Glomerular endothelial cell (primary cell): ENCODE measurements at regions not wholly inside any gene's neighbourhood (a gene's known extent, or its start where the extent isn't known, plus 50 kb on each side); places are given as distances from the start of the nearest gene placed in this dataset.

ENCODE experiments used
- DNase-seq: peaks from one replicate; pipeline ENCODE4 v3.0.0-alpha.2; 2011; ENCODE audit warnings: low read depth, low spot score; ENCODE audit errors: extremely low read depth

DNA sequence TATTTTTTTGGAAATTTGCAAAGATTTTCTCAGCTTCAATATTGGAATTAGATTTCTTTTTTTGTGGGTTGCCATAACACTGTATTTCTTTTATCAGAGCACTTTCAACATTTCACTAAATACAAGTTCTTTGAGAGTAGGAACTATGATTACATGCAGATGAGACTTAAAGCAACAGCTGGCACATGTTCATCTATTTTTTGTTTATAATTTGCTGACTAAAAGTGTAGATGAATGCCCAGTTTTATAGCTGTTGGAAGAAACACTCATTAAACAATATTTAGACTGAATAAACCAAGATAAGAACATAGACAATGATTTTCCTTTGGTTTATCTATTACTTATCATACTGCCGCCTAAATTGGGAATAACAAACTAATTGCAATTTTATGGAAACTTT lies 803.0 kb upstream of the KLHL1 start:
- DNase-seq, result no peak

DNA sequence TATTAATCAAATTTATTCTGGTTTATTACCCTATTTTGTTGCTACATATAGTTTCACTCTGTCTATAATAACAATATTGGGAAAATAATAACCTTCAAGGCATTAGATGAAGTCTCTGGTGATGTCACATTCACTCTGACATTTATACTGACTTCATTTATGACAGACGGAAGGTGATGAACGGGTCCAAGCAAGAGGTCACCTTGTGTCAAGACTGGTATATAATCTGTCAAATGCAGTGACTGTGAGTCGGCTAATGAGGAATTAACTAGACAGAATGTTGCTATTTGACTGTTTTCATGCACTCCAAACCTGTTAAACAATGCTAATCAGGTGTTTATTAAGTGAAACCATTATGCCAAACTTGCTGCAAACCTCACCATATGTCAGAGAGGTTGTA lies 800.5 kb upstream of the KLHL1 start:
- no peak for DNase-seq

DNA sequence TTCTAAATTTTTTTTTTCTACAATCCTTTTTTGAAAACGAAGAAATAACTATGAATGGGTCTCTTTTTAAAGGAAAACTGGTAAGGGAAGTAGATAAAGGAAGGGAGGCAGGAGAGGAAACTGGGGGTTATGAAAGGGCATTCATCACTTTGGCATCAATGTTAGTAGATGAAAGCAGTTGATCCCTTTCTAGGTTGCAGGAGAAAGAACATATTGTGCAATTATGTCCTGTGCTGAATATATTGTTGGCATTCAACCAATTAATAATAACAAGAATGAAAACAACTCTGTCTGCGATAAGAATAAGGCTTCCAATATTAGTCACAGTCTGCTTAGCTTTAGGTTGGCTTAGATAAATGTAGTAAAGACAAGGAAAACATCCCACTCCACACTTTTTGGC lies 796.8 kb upstream of the KLHL1 start:
- DNase-seq, result peak; percentile 44

DNA sequence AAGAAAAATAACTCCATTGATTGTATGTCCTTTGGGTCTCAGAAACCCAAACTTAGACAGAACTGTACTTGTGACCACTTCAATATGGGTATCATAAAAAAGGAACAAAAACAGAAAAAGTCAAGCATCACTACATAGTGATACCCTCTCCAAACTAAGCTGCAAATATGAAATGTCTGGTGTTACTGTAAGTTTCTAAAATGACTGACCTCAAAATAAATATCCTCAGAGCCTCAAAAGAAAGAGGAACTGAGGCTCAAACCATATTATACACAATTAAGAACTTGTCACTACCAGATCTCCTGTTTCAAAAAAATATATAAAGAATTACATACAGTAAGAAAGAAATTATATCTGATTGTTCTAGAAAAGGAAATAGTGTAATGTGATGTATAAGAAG lies 787.9 kb upstream of the KLHL1 start:
- DNase-seq, result no peak

DNA sequence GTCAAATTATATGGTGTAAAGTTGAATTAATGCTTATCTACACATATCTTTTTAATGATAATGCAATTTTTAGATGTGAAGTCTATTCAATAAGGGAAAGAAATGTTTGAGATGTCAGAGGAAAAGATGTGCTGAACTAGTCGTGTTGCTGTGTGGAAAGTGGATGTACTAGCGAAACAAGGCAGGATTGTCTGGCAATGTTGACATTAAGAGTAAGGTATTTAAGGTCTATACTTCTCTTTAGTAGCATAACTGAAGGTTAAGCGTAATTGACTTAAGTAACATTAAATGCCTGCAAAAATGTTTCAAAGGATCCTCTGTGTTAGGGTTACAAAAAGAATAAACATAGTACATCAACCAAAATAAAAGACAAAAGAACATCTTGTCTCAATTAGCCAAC lies 787.3 kb upstream of the KLHL1 start:
- no peak for DNase-seq

DNA sequence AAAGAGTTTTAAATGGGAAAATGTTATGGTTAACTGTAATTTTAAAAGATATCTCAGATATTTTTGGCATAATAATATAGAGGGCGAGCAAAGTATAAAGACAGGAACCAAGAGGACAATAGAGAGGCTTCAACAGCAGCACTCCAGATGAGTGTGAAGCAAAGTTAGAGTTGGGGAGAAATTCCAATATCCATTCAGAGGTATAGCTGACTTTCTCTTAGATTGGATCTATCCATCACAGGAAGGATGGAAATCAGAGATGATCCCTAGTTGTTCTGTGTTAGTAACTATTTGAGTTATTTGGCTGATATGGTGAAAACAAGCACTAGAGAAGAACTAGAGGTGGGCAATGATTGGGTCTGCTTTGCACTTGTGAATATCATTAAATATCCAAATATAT lies 786.0 kb upstream of the KLHL1 start:
- DNase-seq, result no peak

DNA sequence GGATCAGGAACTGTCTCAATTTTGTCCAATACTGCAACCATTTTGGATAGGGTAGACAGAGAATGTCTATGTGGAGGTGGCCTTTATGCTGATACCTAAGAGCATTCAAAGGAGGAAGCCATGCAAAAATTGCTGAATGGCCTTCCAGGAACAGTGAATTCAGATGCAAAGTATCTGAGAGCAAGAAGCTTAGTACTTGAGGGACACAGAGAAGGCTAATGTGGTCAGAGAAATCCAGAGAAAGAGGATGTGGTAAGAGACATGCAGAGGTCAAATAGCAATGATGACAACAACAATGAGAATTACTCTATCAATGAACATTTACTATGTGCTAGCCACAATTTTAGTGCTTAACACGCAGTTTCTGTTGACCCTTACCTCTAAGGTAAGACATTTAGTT lies 785.6 kb upstream of the KLHL1 start:
- no peak for DNase-seq

DNA sequence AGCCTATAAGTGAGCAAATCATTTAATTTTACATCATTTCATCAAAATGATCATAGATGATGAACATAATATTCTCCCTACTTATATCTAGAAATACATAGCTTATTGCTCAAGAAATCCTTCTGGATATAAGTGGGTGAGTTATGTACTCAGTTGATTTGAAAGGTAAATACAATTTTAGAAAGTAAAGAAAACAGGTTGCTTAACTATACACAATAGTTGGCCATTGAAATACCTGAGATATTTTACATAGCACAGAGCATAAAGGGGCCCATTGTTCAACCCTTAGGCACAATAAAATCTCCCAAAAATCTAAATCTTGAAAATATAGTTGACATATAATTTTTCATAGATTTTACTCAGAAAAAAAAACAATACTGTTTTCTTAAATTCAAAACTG lies 782.0 kb upstream of the KLHL1 start:
- no peak for DNase-seq

DNA sequence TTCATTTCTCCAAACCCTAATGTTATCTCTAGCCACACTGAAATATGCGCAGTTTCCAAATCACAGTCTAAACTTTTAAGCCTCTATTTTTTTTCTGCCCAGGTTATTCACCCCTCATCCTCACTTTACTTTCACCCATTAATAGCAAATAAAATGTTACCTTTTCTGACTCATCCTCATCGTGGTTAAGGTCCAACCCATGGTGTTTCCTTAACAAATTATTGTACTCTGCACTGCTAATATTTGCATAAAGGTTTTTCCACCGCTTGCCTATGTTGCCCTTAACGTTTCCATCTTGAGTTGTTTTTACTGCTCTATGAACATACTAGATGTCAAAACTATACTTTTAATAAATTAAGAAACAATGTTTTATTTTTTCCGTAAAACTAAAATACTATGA lies 780.9 kb upstream of the KLHL1 start:
- DNase-seq, result no peak

DNA sequence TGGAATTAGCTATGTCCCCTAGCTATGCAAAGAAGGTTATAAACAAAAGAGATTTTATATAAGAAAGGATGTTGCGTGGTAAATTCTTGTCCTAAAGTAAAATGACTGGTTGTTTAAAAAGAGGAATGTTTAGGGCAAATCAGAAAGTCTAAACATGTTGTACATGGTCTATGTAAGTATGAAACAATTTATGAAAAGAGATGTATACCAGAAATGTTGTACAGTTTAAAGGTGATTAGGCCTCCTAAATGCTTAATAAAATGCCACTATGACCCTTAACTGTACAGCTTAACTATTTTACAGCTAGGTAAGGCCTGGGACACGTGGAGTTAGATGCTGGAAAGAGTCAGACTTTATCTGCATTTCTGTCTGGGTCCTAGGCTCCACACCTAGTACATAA lies 775.9 kb upstream of the KLHL1 start:
- DNase-seq, result no peak

DNA sequence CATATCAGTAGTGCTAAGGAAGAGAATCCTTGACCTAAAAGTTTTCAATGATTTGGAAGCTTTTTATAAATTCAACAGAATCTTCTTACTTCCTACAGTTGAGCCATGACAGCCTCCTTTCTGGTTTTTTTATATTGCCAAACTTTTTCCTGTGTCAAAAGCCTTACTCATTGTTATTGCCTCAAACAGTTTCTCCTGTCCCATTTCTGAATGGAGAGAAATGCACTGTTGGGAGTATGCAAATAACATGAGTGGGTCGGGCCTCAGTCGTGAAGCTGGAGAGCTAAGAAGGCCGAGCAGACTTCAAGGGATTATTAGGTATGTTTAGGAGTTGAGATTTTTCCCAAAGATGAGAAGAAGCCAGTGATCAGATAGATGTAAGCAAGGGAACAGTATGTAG lies 766.4 kb upstream of the KLHL1 start:
- no peak for DNase-seq

DNA sequence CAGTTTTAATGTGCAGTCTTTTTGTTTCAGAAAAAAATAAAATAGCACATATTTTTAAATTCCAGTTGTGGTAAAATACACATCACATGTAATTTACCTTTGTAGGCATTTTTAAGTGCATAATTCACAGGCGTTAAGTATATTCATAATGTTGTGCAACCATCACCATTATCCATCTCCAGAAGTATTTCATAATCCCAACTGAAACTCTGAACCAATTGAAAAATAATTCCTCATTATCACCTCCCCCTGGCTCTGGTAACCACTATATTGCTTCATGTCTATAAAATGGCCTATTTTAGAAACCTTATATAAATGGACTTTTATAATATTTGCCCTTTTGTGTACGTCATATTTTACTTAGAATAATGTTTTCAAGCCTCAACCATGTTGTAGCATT lies 756.5 kb upstream of the KLHL1 start:
- DNase-seq, result no peak

DNA sequence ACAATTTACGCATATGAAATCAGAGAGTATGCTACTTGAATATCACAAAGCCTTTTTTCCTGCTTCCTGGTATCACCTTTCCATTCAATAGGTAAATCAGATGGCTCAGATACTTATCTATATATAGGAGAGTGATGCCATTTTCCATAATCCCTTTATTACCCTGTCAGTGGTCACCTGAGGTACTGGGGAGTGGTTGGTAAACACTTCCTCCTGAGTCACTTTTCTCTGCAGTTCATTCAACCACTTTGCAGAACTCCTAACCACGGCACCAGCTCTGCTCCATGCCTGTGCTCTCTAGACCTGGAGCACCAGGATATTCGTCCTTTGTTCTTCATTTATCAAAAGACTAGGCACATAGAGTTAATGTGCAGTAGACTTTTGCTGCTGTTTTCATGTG lies 748.5 kb upstream of the KLHL1 start:
- no peak for DNase-seq

DNA sequence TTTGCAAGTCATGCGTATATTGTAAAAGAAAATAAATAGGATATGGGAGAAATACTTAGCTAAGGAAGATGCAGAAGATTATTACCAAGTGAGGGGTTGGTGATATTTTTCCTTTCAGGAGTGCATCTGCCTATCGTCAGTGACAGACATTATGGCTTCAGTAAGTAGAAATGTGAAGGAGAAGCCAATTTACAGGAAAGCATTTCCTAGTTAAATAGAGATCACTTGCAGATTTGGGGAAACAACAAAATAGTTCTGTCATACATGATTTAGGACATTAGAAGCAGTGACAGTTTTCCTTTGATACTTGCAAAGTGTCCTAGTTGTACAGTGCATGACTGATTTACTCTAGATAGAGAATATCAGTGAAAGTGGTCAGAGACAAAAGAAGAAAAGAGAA lies 747.8 kb upstream of the KLHL1 start:
- DNase-seq, result no peak

DNA sequence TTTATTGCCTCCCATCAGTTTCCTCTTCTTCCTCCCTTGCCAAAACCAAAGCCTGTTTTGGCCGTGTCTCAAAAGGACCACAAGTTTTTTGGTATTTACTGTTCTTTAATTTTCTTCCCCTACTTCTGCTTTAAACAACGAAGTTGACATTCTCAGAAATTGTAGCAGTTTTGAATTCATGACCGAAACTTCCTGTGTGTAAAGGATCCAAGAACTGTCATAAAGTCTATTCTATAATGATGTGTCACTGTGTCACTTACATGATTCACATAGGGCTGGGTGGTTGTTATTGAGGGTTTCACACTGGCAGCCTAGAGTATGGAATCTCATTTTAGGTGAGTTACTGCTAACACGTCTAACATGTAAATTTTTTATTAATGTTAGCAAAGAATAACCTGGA lies 741.0 kb upstream of the KLHL1 start:
- DNase-seq, result no peak

DNA sequence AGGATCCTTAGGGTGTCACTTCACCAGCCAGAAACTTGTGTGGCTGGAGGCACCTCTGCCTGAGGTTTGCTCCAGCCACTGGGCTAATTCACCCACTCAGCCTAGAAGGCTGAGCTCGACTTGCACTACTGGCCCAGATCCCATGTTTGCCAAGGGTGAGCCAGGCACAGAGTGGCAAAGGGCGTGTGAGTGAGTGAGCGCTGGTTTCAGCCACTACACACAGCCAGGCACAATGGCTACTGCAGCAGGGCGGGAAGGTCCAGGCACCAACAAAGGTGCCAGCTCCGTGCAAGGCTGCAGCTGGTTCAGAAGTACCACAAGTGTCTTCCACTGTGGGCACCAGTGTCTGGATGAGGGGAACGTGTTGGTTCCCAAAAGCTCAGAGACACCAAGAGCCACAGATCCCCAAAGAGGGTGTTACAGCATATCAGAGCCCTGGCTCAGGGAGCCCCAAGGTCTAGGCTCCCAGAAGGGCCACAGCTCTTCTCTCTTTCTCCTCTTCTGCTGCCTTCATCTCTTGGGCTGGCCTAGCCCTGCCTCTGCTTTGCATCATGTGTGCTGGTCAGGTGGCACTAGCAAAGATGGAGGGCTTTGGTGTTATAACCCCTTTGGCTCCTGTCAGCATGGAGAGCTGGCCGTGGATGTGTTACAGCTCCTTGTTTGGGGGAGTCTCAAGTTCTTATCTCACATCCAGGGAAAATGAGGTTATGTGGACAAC lies 736.3 kb upstream of the KLHL1 start:
- DNase-seq, result no peak

DNA sequence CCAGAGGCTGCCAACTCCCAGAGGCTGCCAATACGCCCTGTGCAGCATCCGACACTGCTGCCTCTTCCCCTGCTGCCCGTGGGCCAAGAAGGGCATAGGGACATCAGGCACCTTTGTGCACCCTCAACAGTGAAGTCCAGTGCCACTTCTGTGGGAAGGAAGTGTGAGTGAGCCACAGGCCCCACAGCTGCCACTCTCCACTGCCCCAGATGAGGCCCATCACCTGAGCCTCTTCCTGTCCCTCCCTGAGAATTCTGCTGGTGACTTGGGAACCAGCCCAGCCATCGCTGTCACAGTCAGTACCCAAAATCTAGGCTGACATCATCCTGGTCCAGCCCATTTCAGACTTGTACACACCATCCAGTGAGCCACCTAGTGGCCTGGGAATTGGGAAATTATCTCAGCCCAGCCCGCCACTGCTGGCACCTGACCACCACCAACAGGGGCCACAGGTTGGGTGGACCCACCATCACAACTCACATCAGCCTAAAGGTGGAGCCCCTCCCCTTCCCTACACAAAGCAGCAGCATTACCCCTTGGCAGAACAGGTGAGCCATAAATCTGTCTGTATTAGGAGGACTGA lies 733.9 kb upstream of the KLHL1 start:
- no peak for DNase-seq

DNA sequence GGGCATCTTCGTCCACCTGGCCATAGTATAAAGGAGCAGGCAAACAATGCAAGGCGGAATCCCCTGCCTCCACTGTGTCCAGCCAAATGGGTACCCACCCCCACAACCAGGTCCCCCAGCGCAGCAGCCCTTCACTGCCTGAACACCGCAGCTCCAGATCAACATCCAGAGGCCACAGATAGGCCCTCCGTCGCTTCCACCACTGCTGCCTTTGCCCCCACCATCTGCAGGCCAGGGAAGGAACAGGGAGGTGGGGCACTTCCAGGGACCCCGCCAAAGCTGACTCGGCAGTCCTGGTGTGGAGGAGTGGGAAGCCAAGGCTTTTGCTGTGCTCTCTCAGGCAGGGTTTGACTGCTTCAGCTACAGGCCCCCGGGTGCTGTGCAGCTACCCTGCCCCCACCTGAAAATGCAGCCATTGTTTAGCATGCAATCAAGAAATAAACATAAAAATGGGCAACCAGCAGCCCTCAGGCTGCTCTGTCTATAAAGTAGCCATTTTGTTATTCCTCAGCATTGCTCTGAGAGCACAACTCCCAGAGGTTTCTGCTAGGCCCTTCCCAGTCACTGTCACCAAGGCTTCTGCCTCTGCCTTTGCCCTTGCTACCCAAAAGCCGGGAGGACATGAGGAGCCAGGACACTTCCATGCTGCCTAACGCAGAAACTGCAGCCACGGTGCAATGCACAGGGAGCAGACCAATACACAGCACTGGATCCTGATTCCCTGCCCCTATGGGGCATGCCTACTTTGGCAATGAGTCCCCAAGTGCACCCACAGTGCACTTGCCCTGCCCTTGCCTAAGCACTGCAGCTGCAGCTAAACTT lies 733.2 kb upstream of the KLHL1 start:
- no peak for DNase-seq

DNA sequence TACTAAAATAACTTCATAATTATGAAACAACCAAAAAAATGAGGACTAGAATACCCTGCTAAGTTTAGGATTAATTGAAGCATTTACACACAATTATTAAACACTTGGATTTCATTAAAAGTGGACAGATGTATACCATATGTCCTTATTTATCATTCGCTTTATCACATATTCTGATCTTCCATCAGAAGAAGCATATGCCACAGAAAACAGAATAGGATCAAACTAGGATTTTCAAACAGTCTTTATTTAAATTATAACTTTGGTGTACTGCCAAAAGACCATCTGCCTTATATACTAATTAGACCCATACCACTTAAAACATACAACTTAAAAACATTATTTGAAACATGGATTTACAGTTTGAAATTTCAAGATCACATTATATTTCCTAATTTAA lies 727.1 kb upstream of the KLHL1 start:
- DNase-seq, result no peak

DNA sequence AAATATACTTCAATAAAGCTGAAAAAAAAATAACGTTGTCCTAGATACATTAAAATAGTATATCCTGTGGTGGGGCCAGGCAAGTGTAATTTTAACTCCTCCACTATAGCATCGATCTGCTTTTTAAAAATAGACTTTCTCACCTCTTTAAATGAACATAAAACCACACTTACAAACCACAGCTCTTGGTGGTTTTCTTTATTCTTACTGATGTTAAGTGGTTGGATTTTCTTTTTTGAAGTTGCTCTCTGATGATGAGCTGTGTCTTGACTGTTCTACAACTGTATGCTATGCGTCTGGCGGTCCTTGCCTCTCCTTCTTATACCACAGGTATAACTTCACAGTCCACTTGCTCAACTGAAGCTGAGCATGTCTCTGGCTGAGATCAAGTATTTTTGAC lies 721.5 kb upstream of the KLHL1 start:
- no peak for DNase-seq

DNA sequence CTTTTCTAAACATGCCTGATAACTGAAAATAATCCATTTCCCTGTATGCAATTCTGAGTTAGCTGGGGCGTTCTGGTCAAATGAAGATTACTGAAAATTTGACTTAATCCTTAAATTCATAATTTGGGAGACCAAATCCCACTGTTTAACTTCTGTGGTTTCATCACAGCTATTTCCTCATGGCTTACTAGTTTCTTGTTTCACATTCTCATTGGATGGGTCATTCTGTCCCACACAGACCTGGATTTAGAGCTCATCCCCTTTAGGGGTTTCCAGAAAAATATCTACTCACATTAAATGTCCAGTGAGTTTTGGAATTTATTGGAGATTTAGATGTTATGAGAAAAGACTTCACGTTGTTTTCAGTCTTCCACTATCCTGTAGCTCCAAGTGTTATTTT lies 709.3 kb upstream of the KLHL1 start:
- DNase-seq, result no peak

DNA sequence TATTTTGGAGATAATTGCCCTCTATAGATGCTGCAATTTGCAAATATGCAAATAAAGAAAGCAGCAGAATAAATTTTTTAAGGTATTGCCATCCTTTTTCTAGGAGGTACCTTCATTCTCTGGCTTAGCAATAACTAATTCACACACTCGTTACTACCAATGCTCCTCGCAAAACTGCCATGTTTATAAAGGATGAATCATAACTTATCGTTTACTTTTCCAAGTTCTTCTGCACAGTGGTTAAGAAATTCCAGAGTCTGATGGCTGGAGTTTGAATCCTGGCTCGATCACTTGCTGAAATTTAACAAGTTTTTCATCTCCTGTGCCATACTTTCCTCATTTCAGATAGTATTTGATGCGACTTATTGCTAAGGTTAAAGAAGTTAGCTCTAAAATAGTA lies 708.6 kb upstream of the KLHL1 start:
- no peak for DNase-seq
